GM12873 (cell line): ENCODE measurements at regions not wholly inside any gene's neighbourhood (a gene's known extent, or its start where the extent isn't known, plus 50 kb on each side); places are given as distances from the start of the nearest gene placed in this dataset.

Experiments
- TF ChIP-seq, protein P1 (sequence below): IDR thresholded peaks from 2 replicates; pipeline ENCODE4 v1.5.1; 2012; ENCODE audit warnings: low read depth, mild to moderate bottlenecking, moderate library complexity, low read length, control low read depth; ENCODE audit not compliant: insufficient read depth; ENCODE audit errors: missing control alignments

DNA sequence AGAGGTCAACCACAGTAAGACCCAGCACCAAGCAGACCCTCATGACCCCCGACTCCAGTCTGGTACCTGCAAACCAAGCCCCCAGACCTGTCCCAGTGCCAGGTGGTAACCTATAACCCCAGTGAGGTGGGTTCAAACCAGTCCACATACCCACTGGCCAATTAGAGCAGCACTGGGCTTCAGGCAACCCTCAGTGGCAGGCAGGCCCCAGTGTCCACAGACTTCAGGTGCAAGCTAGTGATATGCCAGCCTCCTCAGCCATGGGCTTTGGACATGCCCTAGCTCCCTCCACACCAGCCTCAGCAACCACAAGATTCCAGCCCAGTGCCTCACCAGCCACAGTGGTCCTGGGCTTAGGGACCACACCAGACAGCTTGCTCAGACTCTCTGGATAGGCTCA, 276.6 kb downstream of the DTWD2 start:
- TF ChIP-seq, protein P1, sequence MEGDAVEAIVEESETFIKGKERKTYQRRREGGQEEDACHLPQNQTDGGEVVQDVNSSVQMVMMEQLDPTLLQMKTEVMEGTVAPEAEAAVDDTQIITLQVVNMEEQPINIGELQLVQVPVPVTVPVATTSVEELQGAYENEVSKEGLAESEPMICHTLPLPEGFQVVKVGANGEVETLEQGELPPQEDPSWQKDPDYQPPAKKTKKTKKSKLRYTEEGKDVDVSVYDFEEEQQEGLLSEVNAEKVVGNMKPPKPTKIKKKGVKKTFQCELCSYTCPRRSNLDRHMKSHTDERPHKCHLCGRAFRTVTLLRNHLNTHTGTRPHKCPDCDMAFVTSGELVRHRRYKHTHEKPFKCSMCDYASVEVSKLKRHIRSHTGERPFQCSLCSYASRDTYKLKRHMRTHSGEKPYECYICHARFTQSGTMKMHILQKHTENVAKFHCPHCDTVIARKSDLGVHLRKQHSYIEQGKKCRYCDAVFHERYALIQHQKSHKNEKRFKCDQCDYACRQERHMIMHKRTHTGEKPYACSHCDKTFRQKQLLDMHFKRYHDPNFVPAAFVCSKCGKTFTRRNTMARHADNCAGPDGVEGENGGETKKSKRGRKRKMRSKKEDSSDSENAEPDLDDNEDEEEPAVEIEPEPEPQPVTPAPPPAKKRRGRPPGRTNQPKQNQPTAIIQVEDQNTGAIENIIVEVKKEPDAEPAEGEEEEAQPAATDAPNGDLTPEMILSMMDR = no peak

DNA sequence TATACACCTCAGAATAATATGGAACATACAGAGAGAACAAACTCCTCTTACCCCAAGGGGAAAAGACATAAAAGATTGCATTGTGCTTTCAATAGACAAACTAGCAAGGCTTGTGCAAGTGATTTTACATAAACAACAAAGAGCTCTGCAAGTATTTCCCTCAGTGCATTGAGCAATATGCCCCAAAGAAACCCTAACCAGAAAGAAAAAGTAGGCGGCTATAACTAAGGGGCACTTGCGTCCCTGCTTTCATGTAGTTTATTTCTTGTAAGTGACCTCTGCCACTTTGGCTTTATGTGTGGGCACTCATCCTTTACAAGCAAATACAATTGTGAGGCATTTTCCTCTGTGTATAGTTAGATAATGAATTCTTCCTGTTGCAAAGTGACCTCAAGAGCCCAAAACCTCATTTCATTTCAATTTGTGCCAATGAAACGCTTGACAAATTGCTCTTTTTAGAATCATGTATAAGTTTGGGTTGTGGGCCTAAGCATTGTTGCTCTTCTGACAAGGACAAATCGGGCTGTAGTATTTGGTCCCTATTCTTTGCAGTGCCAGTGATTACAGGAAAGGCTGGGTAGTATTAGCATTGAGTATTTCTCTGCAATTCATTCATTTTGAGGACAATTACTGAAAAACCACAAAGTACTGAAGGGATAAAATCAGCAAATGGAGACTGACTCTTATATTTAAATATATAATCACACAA, 282.2 kb downstream of the DTWD2 start:
- TF ChIP-seq, protein P1 = no peak

DNA sequence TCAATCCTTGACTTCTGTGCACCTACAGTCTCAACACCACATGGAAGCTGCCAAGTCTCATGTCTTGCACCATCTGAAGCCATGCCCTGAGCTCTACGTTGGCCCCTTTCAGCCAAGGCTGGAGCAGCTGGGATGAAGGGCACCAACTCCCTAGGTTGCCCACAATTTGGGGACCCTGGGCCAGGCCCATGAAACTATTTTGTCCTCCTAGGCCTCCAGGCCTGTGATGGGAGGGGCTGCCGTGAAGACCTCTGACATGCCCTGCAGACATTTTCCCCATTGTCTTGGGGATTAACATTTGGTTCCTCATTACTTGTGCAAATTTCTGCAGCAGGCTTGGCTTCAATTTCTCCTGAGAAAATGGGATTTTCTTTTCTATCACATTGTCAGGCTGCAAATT, 285.1 kb downstream of the DTWD2 start:
- TF ChIP-seq, protein P1 = no peak

DNA sequence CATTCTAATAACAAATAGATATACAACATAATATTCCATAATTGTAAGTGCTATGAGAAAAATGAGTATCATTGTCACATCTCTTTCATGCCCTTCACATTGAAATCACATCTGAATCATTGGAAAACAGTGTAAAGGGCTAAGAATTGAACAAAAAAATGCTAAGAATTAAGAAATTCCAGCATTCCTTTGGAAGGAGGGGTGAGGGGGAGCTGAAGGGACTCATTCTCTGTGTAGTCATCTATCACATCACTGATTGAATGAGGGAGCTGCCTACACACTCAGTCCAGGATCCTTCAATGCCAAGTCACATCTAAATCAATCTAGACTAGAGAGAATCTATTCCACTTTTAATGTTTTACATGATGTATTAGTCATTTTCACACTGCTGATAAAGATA, 286.6 kb downstream of the DTWD2 start:
- TF ChIP-seq, protein P1 = no peak

DNA sequence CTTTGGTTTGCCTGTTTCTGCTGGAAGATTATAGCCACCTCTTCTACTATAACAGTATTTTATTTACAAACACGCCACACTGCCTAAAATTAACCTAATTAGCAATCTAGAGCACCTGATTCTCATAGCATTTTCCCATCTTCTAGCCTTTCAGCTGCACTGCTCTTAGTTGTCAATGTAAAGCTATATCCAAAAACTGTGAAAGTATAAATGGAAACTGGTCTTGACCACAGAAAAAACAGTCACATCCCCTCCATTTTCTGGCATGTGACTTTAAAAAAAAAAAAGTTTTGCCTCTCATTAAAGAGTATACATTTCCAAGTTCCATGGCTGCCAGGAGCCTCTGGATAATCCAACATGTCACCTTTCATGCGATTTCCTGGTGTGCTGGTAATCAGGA, 287.8 kb downstream of the DTWD2 start:
- TF ChIP-seq, protein P1 = no peak

DNA sequence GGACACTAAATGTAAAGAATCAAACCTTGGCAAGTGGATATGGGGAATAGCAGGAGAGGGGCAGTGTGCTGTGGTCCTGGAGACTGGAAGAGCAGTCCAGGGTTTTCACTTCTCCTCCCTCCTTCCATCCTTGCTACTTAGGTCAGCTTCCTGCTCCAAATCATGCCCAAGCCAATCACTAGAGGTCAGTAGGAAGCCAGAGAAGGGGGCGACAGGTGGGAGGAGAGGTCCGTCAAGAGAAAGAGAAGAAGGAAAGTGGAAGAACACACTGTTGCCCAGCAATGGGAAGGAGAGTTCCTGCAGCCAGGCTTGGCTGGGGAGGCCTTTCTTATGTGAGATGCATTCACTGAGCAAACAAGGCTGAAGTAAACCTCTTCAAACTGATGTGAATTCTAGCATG, 289.6 kb downstream of the DTWD2 start:
- TF ChIP-seq, protein P1 = no peak

DNA sequence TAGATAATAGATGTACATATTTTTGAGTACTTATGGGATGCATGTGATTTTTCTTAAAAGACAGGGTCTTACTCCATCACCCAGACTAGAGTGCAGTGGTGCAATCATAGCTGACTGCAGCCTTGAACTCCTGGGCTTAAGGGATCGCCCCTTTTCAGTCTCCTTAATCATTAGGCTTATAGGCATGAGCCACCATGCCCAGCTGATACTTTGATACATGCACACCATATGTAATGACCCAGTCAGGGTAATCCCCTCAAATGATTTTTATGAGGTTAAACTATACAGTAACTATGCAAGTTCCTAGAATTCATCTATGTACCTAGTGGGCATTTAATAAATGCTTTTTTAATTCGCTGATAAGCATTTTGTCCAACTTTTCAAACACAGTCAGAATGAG, 292.3 kb downstream of the DTWD2 start:
- TF ChIP-seq, protein P1 = no peak

DNA sequence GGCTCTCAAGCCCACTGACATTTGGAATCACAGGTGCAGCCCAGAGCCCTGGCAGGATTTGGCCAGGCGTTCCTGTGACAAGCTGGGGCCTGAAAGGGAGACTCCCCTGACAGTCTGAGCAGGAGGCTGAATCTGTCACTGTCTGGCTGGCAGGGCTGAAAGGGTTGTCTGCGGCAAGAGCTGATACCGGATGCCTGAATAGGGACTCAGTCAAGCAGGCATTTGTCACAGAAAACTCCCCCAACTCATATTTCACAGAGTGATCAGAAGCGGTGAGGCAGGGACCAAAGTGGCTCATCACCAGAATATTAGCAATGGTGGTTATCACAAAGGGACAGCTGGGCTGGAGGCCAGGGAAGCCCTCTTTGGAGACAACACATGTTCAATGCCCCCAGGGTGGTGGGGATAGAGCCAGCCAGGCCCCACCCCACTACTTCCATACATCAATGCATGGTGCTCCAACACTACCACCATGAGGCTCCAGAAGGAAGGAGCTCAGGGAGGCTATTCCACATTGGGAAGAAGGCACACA, 295.5 kb downstream of the DTWD2 start:
- TF ChIP-seq, protein P1 = no peak
